Smooth muscle cell (in vitro differentiated cells): ENCODE measurements at regions not wholly inside any gene's neighbourhood (a gene's known extent, or its start where the extent isn't known, plus 50 kb on each side); places are given as distances from the start of the nearest gene placed in this dataset.

Experiments used
- DNase-seq: peaks from one replicate; lab custom pipeline; 2025; ENCODE audit not compliant: unreplicated experiment; lab: John Stamatoyannopoulos, UW
- H2AFZ ChIP-seq: fragments of 200-600 bp; sonication (generic); 2 replicates; pipeline ENCODE4 v1.6.0; 2016; ENCODE audit warnings: antibody characterized with exemption, low read depth, mild to moderate bottlenecking
- H3F3A ChIP-seq: fragments of 200-600 bp; sonication (generic); 2 replicates; pipeline ENCODE4 v1.6.0; 2017; ENCODE audit warnings: antibody characterized with exemption, low read depth
- H3K27ac ChIP-seq: fragments of 200-600 bp; sonication (generic); 2 replicates; pipeline ENCODE4 v1.5.1; 2016; ENCODE audit warnings: low read depth, mild to moderate bottlenecking
- H3K27me3 ChIP-seq: fragments of 200-600 bp; sonication (generic); 2 replicates; pipeline ENCODE4 v1.6.1; 2016; ENCODE audit warnings: low read depth, mild to moderate bottlenecking
- H3K36me3 ChIP-seq: fragments of 200-600 bp; sonication (generic); 2 replicates; pipeline ENCODE4 v1.5.1; 2016; ENCODE audit warnings: low read depth
- H3K4me1 ChIP-seq: fragments of 200-600 bp; sonication (generic); 2 replicates; pipeline ENCODE4 v1.5.1; 2016; ENCODE audit warnings: low read depth
- H3K4me2 ChIP-seq: fragments of 200-600 bp; sonication (generic); 2 replicates; pipeline ENCODE4 v1.6.0; 2016; ENCODE audit warnings: mild to moderate bottlenecking
- H3K4me3 ChIP-seq: fragments of 200-600 bp; sonication (generic); 2 replicates; pipeline ENCODE4 v1.5.1; 2016; ENCODE audit warnings: mild to moderate bottlenecking
- H3K79me2 ChIP-seq: fragments of 200-600 bp; sonication (generic); 2 replicates; pipeline ENCODE4 v1.6.0; 2016; ENCODE audit warnings: low read depth, mild to moderate bottlenecking
- H3K9ac ChIP-seq: fragments of 200-600 bp; sonication (generic); 2 replicates; pipeline ENCODE4 v1.6.0; 2016; ENCODE audit warnings: low read depth
- H3K9me3 ChIP-seq: fragments of 200-600 bp; sonication (generic); replicated peaks from 2 replicates; pipeline ENCODE4 v1.5.1; 2016; ENCODE audit warnings: low read depth
- H4K20me1 ChIP-seq: fragments of 200-600 bp; sonication (generic); 2 replicates; pipeline ENCODE4 v1.6.0; 2016; ENCODE audit warnings: low read depth
- CTCF ChIP-seq: fragments of 200-600 bp; sonication (generic); IDR thresholded peaks from 2 replicates; pipeline ENCODE4 v1.5.1; 2017; ENCODE audit warnings: borderline replicate concordance, mild to moderate bottlenecking, antibody characterized with exemption; ENCODE audit not compliant: insufficient read depth, poor library complexity, severe bottlenecking
- WGBS: methylation state at CpG from one replicate; pipeline ENCODE4 v1.1.7; 2016; ENCODE audit warnings: low lambda C conversion rate; 5-methylcytosine and 5-hydroxymethylcytosine counted together

DNA sequence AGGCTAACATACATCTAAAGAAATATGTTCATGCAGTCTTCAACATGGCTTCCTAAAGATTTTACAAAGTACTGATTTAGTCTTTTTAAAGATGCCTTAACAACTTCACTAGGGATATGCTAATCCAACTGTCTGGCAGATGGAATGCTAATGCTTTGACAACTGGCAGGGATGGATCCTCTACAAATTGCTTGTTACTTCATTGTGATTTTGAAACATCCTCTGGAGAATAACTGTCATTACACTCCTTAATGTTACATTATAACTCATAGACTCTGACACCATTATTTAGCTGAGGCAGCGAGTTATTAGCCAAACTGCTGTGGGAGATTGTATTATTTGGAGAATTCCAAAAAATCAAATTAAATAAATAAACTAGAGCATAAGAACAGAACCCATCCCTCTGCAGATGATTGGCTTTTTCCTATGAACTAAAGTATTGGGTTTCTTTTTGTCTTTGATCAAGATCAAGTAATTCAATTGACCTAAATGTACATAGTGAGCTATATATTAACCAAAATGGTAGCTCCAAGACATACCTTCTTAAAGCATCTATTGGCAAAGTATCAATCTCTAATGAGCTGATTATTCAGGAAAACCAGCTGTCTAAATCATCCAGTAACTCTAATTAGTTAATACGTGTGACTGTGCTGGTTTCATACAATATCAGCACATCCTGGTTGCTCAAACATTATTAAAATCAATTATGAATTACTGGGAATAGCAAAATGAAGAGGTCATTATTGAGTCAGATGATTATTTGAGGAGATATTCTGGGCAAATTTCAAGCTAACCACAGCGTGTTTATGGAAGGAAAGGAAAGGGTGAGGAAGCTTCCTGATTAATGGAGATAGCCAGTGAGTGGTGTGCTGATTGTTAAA is 321.3 kb upstream of the TFPI start:
- peak overlapping the region; percentile 4 for H3K27ac ChIP-seq
- peaks cover 5% of the 10 kb centered on the region for H3K4me1 ChIP-seq
- H3K4me3 ChIP-seq = no peak overlapping the region
- no peak for TF ChIP-seq CTCF
- H2AFZ ChIP-seq = peak overlapping the region; percentile 44
- H3K4me2 ChIP-seq = peak overlapping the region; percentile 35
- no peaks in the 10 kb centered on the region for H4K20me1 ChIP-seq
- no peaks in the 10 kb centered on the region for H3K27me3 ChIP-seq
- peaks cover 14% of the 10 kb centered on the region for H3F3A ChIP-seq
- H3K9me3 ChIP-seq = no peaks in the 10 kb centered on the region
- no peaks in the 10 kb centered on the region for H3K36me3 ChIP-seq
- H3K9ac ChIP-seq = no peak overlapping the region
- no peaks in the 10 kb centered on the region for H3K79me2 ChIP-seq
- 51% methylated on average over 3 of the region's 3 CpGs for WGBS
- no peak for DNase-seq

- Histone ChIP-seq H2AFZ (peak overlapping the region; percentile 22), H3K27ac (no peak overlapping the region), H3K4me3 (no peak overlapping the region), H3K4me1 (peaks cover 10% of the 10 kb centered on the region), H3K4me2 (no peak overlapping the region), H3K27me3 (no peaks in the 10 kb centered on the region), H3K79me2 (no peaks in the 10 kb centered on the region), H3F3A (peaks cover 14% of the 10 kb centered on the region), H3K9me3 (no peaks in the 10 kb centered on the region), H3K36me3 (no peaks in the 10 kb centered on the region), H3K9ac (no peak overlapping the region), H4K20me1 (no peaks in the 10 kb centered on the region)
- whole genome bisulfite sequencing = 52% methylated on average over 5 of the region's 5 CpGs
- DNase-seq = no peak
- no peak for TF ChIP-seq CTCF
These were observed 322.3 kb upstream of the TFPI start for GRCh38 chr2:187876554-187876953.

- TF ChIP-seq CTCF = no peak
- Histone ChIP-seq H2AFZ (peak overlapping the region; percentile 17), H4K20me1 (no peaks in the 10 kb centered on the region), H3K27ac (no peak overlapping the region), H3F3A (peaks cover 14% of the 10 kb centered on the region), H3K9ac (no peak overlapping the region), H3K27me3 (no peaks in the 10 kb centered on the region), H3K79me2 (no peaks in the 10 kb centered on the region), H3K4me3 (no peak overlapping the region), H3K9me3 (no peaks in the 10 kb centered on the region), H3K36me3 (no peaks in the 10 kb centered on the region), H3K4me1 (peaks cover 15% of the 10 kb centered on the region), H3K4me2 (no peak overlapping the region)
- no peak for DNase-seq
These were observed 323.2 kb upstream of the TFPI start for GRCh38 chr2:187877391-187877790.

GRCh38 chr2:187878112-187878511 is 323.9 kb upstream of the TFPI start:
- no peak for TF ChIP-seq CTCF
- Histone ChIP-seq H3K27ac (no peak overlapping the region), H3K4me3 (no peak overlapping the region), H4K20me1 (no peaks in the 10 kb centered on the region), H3K27me3 (no peaks in the 10 kb centered on the region), H3K9ac (no peak overlapping the region), H3K36me3 (no peaks in the 10 kb centered on the region), H3K4me2 (no peak overlapping the region), H2AFZ (peak overlapping the region; percentile 43), H3K4me1 (peaks cover 14% of the 10 kb centered on the region), H3K9me3 (no peaks in the 10 kb centered on the region), H3F3A (peaks cover 14% of the 10 kb centered on the region), H3K79me2 (no peaks in the 10 kb centered on the region)
- no peak for DNase-seq
- WGBS = 90% methylated on average over 1 of the region's 1 CpG
